ENCODE measurements at regions not wholly inside any gene's neighbourhood (a gene's known extent, or its start where the extent isn't known, plus 50 kb on each side); places are given as distances from the start of the nearest gene placed in this dataset.

GRCh38 chr3:88220126-88220525 lies 70.4 kb downstream of the C3orf38 start:
- Histone ChIP-seq H3K9ac (ENCODE audit: low read length) (no peak overlapping the region), H3K9me2 (replicated peaks; ENCODE audit: insufficient read depth, low read length) (no peaks in the 10 kb centered on the region), H3K9me3 (replicated peaks; ENCODE audit: insufficient read depth, low read length) (no peaks in the 10 kb centered on the region), H3K4me2 (ENCODE audit: low read depth, low read length) (no peak overlapping the region), H3K36me3 (replicated peaks; ENCODE audit: insufficient read depth, low read length) (no peaks in the 10 kb centered on the region), H3F3A (ENCODE audit: insufficient read depth, low read length) (no peaks in the 10 kb centered on the region), H3K27ac (ENCODE audit: low read length) (no peak overlapping the region), H3K27me3 (replicated peaks; ENCODE audit: insufficient read depth, low read length) (no peaks in the 10 kb centered on the region), H3K79me2 (ENCODE audit: low read length) (no peaks in the 10 kb centered on the region), H4K20me1 (ENCODE audit: insufficient read depth, low read length) (no peaks in the 10 kb centered on the region), H3K4me3 (ENCODE audit: low read length) (no peak overlapping the region), H3K4me1 (ENCODE audit: low read length) (no peaks in the 10 kb centered on the region), H2AFZ (ENCODE audit: low read length) (no peak overlapping the region)
- TF ChIP-seq EZH2 (optimal IDR thresholded peaks at IDR 0.05; ENCODE audit: low read depth, low read length) (no peak), EZH2phosphoT487 (IDR thresholded peaks at IDR 0.05; ENCODE audit: low read length) (no peak)
- TF ChIP-seq, protein P1, sequence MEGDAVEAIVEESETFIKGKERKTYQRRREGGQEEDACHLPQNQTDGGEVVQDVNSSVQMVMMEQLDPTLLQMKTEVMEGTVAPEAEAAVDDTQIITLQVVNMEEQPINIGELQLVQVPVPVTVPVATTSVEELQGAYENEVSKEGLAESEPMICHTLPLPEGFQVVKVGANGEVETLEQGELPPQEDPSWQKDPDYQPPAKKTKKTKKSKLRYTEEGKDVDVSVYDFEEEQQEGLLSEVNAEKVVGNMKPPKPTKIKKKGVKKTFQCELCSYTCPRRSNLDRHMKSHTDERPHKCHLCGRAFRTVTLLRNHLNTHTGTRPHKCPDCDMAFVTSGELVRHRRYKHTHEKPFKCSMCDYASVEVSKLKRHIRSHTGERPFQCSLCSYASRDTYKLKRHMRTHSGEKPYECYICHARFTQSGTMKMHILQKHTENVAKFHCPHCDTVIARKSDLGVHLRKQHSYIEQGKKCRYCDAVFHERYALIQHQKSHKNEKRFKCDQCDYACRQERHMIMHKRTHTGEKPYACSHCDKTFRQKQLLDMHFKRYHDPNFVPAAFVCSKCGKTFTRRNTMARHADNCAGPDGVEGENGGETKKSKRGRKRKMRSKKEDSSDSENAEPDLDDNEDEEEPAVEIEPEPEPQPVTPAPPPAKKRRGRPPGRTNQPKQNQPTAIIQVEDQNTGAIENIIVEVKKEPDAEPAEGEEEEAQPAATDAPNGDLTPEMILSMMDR (IDR thresholded peaks at IDR 0.05; ENCODE audit: low read length) = no peak
- DNase-seq = no peak

DNA sequence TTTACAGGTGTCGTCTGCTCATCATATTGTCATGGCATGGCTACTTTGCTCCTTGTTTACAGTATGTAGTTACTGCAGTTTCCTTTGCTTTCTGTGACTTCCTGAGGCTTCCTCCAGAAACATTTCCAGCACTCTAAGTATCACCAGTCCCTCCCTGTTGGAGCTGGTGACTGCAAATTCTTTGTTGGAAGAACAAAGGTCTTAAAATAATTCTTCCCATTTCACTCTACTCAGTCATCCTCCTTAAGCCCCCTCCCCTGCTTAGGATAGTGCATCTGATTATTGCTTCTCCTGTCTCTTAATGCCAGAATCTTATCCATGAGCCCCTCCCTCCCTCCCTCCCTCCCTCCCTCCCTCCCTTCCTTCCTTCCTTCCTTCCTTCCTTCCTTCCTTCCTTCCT lies 72.0 kb downstream of the C3orf38 start:
- Histone ChIP-seq H3K9me2 (replicated peaks; ENCODE audit: insufficient read depth, low read length) (no peaks in the 10 kb centered on the region), H4K20me1 (ENCODE audit: insufficient read depth, low read length) (no peaks in the 10 kb centered on the region), H3K36me3 (replicated peaks; ENCODE audit: insufficient read depth, low read length) (no peaks in the 10 kb centered on the region), H3K4me1 (ENCODE audit: low read length) (no peaks in the 10 kb centered on the region), H3K9me3 (replicated peaks; ENCODE audit: insufficient read depth, low read length) (no peaks in the 10 kb centered on the region), H3K79me2 (ENCODE audit: low read length) (no peaks in the 10 kb centered on the region), H3F3A (ENCODE audit: insufficient read depth, low read length) (no peaks in the 10 kb centered on the region), H3K9ac (ENCODE audit: low read length) (no peak overlapping the region), H3K4me2 (ENCODE audit: low read depth, low read length) (no peak overlapping the region), H2AFZ (ENCODE audit: low read length) (no peak overlapping the region), H3K4me3 (ENCODE audit: low read length) (no peak overlapping the region), H3K27ac (ENCODE audit: low read length) (no peak overlapping the region), H3K27me3 (replicated peaks; ENCODE audit: insufficient read depth, low read length) (no peaks in the 10 kb centered on the region)
- no peak for DNase-seq
- TF ChIP-seq EZH2phosphoT487 (IDR thresholded peaks at IDR 0.05; ENCODE audit: low read length) (no peak), EZH2 (optimal IDR thresholded peaks at IDR 0.05; ENCODE audit: low read depth, low read length) (no peak)
- TF ChIP-seq, protein P1 (IDR thresholded peaks at IDR 0.05; ENCODE audit: low read length) = no peak

- Histone ChIP-seq H3K9ac (ENCODE audit: low read length) (no peak overlapping the region), H3K27ac (ENCODE audit: low read length) (no peak overlapping the region), H3K9me3 (replicated peaks; ENCODE audit: insufficient read depth, low read length) (no peaks in the 10 kb centered on the region), H2AFZ (ENCODE audit: low read length) (no peak overlapping the region), H3K9me2 (replicated peaks; ENCODE audit: insufficient read depth, low read length) (no peaks in the 10 kb centered on the region), H3K4me1 (ENCODE audit: low read length) (no peaks in the 10 kb centered on the region), H3K4me2 (ENCODE audit: low read depth, low read length) (no peak overlapping the region), H3K36me3 (replicated peaks; ENCODE audit: insufficient read depth, low read length) (no peaks in the 10 kb centered on the region), H3F3A (ENCODE audit: insufficient read depth, low read length) (no peaks in the 10 kb centered on the region), H3K4me3 (ENCODE audit: low read length) (no peak overlapping the region), H3K79me2 (ENCODE audit: low read length) (no peaks in the 10 kb centered on the region), H4K20me1 (ENCODE audit: insufficient read depth, low read length) (no peaks in the 10 kb centered on the region), H3K27me3 (replicated peaks; ENCODE audit: insufficient read depth, low read length) (no peaks in the 10 kb centered on the region)
- TF ChIP-seq EZH2 (optimal IDR thresholded peaks at IDR 0.05; ENCODE audit: low read depth, low read length) (no peak), EZH2phosphoT487 (IDR thresholded peaks at IDR 0.05; ENCODE audit: low read length) (no peak)
- TF ChIP-seq, protein P1 (IDR thresholded peaks at IDR 0.05; ENCODE audit: low read length) = no peak
- DNase-seq = no peak
These were observed 72.6 kb downstream of the C3orf38 start for GRCh38 chr3:88222343-88222742.

Measured in MM.1S (cell line).